Erythroblast (primary cell): ENCODE measurements at regions not wholly inside any gene's neighbourhood (a gene's known extent, or its start where the extent isn't known, plus 50 kb on each side); places are given as distances from the start of the nearest gene placed in this dataset.

Experiments used
- GATA1 ChIP-seq: IDR thresholded peaks from 2 replicates; pipeline ENCODE4 v1.6.1; 2011; ENCODE audit warnings: low read depth, mild to moderate bottlenecking, control low read depth, low read length, moderate library complexity
- POLR2A ChIP-seq: IDR thresholded peaks from 2 replicates; pipeline ENCODE4 v1.6.1; 2011; ENCODE audit warnings: mild to moderate bottlenecking, low read length

- TF ChIP-seq POLR2A (no peak), GATA1 (no peak)
Measured at GRCh38 chr9:120338340-120338739, 241.6 kb downstream of the CDK5RAP2 start.
